Parathyroid adenoma (tissue), 2 donors: ENCODE measurements at regions not wholly inside any gene's neighbourhood (a gene's known extent, or its start where the extent isn't known, plus 50 kb on each side); places are given as distances from the start of the nearest gene placed in this dataset.

Experiments
- H2AFZ ChIP-seq: fragments of 300-600 bp; sonication (generic); one replicate; pipeline ENCODE4 v1.7.0; 2017; ENCODE audit warnings: antibody characterized with exemption, mild to moderate bottlenecking
- H3K27ac ChIP-seq: fragments of 300-600 bp; sonication (generic); one replicate; pipeline ENCODE4 v1.7.0; 2017
- H3K27me3 ChIP-seq: fragments of 300-600 bp; sonication (generic); one replicate; pipeline ENCODE4 v1.7.0; 2017; ENCODE audit warnings: low read length; ENCODE audit not compliant: control insufficient read depth, insufficient read depth
- H3K36me3 ChIP-seq: fragments of 300-600 bp; sonication (generic); one replicate; pipeline ENCODE4 v1.7.0; 2017; ENCODE audit warnings: low read length; ENCODE audit not compliant: control insufficient read depth, insufficient read depth
- H3K4me1 ChIP-seq: fragments of 300-600 bp; sonication (generic); one replicate; pipeline ENCODE4 v1.7.0; 2017; ENCODE audit warnings: control low read depth
- H3K4me2 ChIP-seq: fragments of 300-600 bp; sonication (generic); one replicate; pipeline ENCODE4 v1.7.0; 2017; ENCODE audit warnings: low read length
- H3K4me3 ChIP-seq: fragments of 300-600 bp; sonication (generic); one replicate; pipeline ENCODE4 v1.7.0; 2017; ENCODE audit warnings: low read depth, low read length
- H3K79me2 ChIP-seq: fragments of 300-600 bp; sonication (generic); one replicate; pipeline ENCODE4 v1.7.0; 2017; ENCODE audit warnings: control low read depth
- H3K9ac ChIP-seq: fragments of 300-600 bp; sonication (generic); one replicate; pipeline ENCODE4 v1.7.0; 2017; ENCODE audit warnings: mild to moderate bottlenecking
- H3K9me3 ChIP-seq: fragments of 300-600 bp; sonication (generic); one replicate; pipeline ENCODE4 v1.7.0; 2017; ENCODE audit warnings: low read length; ENCODE audit not compliant: control insufficient read depth
- CTCF ChIP-seq: fragments of 300-600 bp; sonication (generic); IDR thresholded peaks from one replicate; pipeline ENCODE4 v1.7.0; 2017; ENCODE audit warnings: antibody characterized with exemption, mild to moderate bottlenecking
- donor health status: primary hyperparathyroidism.

GRCh38 chr4:157444014-157444413, 223.5 kb downstream of the GRIA2 start:
- Histone ChIP-seq H2AFZ (no peak overlapping the region), H3K4me3 (no peak overlapping the region), H3K4me1 (no peaks in the 10 kb centered on the region), H3K79me2 (no peaks in the 10 kb centered on the region), H3K9ac (no peak overlapping the region), H3K27me3 (no peaks in the 10 kb centered on the region), H3K4me2 (no peak overlapping the region), H3K36me3 (no peaks in the 10 kb centered on the region), H3K9me3 (peaks cover 5% of the 10 kb centered on the region), H3K27ac (no peak overlapping the region)
- no peak for TF ChIP-seq CTCF

- Histone ChIP-seq H3K36me3 (no peaks in the 10 kb centered on the region), H3K9ac (no peak overlapping the region)
Observed at GRCh38 chr4:157443537-157443936, 223.0 kb downstream of the GRIA2 start.

GRCh38 chr4:157425897-157426296, 205.4 kb downstream of the GRIA2 start:
- no peak for TF ChIP-seq CTCF
- H3K4me3 ChIP-seq = no peak overlapping the region
- no peaks in the 10 kb centered on the region for H3K27me3 ChIP-seq
- no peaks in the 10 kb centered on the region for H3K79me2 ChIP-seq
- H3K4me1 ChIP-seq = no peaks in the 10 kb centered on the region
- H3K27ac ChIP-seq = no peak overlapping the region
- H3K9ac ChIP-seq = no peak overlapping the region
- no peaks in the 10 kb centered on the region for H3K36me3 ChIP-seq
- no peak overlapping the region for H3K4me2 ChIP-seq
- H3K9me3 ChIP-seq = no peaks in the 10 kb centered on the region
- H2AFZ ChIP-seq = no peak overlapping the region

More at GRCh38 chr4:157443537-157443936, 223.0 kb downstream of the GRIA2 start:
- no peak overlapping the region for H2AFZ ChIP-seq
- no peak for TF ChIP-seq CTCF
- no peak overlapping the region for H3K4me2 ChIP-seq
- no peaks in the 10 kb centered on the region for H3K79me2 ChIP-seq
- no peak overlapping the region for H3K4me3 ChIP-seq
- no peaks in the 10 kb centered on the region for H3K4me1 ChIP-seq
- H3K27me3 ChIP-seq = no peaks in the 10 kb centered on the region
- H3K9me3 ChIP-seq = peaks cover 5% of the 10 kb centered on the region
- no peak overlapping the region for H3K27ac ChIP-seq

GRCh38 chr4:157423526-157424020, 203.0 kb downstream of the GRIA2 start:
- no peaks in the 10 kb centered on the region for H3K27me3 ChIP-seq
- H3K4me1 ChIP-seq = no peaks in the 10 kb centered on the region
- TF ChIP-seq CTCF = no peak
- H3K4me2 ChIP-seq = no peak overlapping the region
- H3K9me3 ChIP-seq = no peaks in the 10 kb centered on the region
- H3K9ac ChIP-seq = no peak overlapping the region
- H2AFZ ChIP-seq = no peak overlapping the region
- no peaks in the 10 kb centered on the region for H3K36me3 ChIP-seq
- no peak overlapping the region for H3K27ac ChIP-seq
- H3K79me2 ChIP-seq = no peaks in the 10 kb centered on the region
- no peak overlapping the region for H3K4me3 ChIP-seq

- H3K4me1 ChIP-seq = no peaks in the 10 kb centered on the region
- no peak overlapping the region for H2AFZ ChIP-seq
- no peak overlapping the region for H3K27ac ChIP-seq
- no peaks in the 10 kb centered on the region for H3K79me2 ChIP-seq
- no peak for TF ChIP-seq CTCF
- no peak overlapping the region for H3K9ac ChIP-seq
- H3K36me3 ChIP-seq = no peaks in the 10 kb centered on the region
- no peaks in the 10 kb centered on the region for H3K27me3 ChIP-seq
- no peaks in the 10 kb centered on the region for H3K9me3 ChIP-seq
- H3K4me2 ChIP-seq = no peak overlapping the region
- no peak overlapping the region for H3K4me3 ChIP-seq
Observed at GRCh38 chr4:157421365-157421764, 200.8 kb downstream of the GRIA2 start.
